Omental fat pad (tissue), 3 donors: ENCODE measurements at regions not wholly inside any gene's neighbourhood (a gene's known extent, or its start where the extent isn't known, plus 50 kb on each side); places are given as distances from the start of the nearest gene placed in this dataset.

ENCODE experiments used
- ATAC-seq: fragments of 150-250 bp; one replicate; pipeline ENCODE4 v1.9.1; 2016; ENCODE audit warnings: mild to moderate bottlenecking, moderate library complexity; ENCODE audit not compliant: low FRiP score
- DNase-seq: peaks from one replicate; pipeline ENCODE4 v3.0.0-alpha.2; 2019; ENCODE audit warnings: low spot score
- TF ChIP-seq, protein P1 (sequence below), 3 donors: fragments of 450-650 bp; IDR thresholded peaks; one replicate each; pipeline ENCODE4 v1.5.1; 2016 to 2017; ENCODE audit warnings: antibody characterized with exemption in 3 of 3, mild to moderate bottlenecking in 3 of 3, moderate library complexity in 2 of 3

DNA sequence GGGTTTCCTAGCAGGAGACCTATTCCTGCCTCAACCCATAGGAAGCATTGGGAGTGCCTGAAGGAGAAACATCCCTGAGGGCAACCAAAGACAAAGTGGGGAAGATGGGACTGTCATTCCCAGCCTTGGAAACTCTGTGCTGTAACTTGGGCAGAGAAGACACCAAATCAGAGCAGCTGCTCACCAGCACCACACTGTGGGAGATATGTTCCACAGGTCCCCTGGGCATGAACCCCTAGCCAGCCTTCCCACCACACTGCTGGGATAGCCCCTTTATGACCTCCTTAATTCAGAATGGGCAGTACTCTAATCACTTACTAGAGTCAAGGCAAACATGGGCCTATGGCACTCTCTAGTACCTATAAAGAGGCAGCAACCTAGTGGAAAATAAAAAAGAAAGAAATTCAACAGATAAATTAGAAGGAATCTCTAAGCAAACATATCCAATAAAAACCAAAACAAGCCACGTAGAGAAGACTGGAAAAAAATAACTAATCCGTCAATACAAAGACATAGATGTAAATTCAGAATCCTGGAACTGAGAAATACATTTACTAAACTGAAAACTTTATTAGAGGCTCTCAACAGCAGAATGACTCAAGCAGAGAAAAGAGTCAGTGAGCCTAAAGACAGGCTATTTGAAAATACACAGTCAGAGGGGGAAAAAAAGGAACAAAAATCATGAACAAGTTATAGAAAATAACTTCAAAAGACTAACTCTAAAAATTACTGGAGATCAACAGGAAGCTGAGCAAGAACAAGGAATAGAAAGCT lies 878.4 kb upstream of the FRG1 start:
- ATAC-seq (no peak), DNase-seq (no peak)
- TF ChIP-seq, protein P1, sequence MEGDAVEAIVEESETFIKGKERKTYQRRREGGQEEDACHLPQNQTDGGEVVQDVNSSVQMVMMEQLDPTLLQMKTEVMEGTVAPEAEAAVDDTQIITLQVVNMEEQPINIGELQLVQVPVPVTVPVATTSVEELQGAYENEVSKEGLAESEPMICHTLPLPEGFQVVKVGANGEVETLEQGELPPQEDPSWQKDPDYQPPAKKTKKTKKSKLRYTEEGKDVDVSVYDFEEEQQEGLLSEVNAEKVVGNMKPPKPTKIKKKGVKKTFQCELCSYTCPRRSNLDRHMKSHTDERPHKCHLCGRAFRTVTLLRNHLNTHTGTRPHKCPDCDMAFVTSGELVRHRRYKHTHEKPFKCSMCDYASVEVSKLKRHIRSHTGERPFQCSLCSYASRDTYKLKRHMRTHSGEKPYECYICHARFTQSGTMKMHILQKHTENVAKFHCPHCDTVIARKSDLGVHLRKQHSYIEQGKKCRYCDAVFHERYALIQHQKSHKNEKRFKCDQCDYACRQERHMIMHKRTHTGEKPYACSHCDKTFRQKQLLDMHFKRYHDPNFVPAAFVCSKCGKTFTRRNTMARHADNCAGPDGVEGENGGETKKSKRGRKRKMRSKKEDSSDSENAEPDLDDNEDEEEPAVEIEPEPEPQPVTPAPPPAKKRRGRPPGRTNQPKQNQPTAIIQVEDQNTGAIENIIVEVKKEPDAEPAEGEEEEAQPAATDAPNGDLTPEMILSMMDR (IDR thresholded peaks at IDR 0.05), result no peak

DNA sequence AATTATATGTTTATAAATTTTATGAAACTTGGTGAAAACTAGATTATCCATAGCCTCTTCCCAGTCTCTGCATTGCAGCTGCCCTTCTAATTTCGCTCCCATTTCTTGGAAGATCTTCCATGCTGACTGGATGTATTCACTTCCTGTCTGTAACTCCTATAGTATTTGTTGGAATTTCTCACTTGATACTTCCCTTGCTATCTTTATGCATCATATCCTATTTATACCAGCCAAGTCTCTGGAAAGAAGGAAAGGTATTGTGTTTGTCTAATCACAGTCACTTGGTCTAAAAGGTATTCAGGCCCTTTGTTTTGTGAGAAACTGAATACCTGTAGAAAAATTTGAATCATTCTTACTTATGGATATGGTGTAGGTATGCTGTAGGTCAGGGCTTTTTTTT lies 870.9 kb upstream of the FRG1 start:
- TF ChIP-seq, protein P1 (IDR thresholded peaks at IDR 0.05), result no peak
- DNase-seq (no peak), ATAC-seq (no peak)

DNA sequence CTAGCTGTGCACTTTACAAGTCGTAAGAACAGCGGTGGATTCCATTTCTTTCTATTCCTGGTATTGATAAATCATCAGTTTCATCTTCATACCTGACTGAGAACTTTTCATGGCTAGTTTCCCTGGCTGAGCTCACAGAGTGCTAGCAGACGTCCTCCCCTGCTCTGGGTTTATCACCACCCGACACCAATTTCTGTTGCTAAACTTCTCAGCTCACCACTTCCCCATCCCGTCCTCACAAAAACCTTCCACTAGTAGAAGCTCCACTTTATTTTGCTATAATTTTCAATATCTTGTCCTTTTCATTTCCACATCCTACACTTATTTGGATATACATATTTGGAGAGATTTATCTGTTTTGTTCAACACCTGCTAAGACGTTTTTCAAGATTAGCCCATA lies 869.4 kb upstream of the FRG1 start:
- DNase-seq (no peak), ATAC-seq (no peak)
- TF ChIP-seq, protein P1 (IDR thresholded peaks at IDR 0.05), result no peak

DNA sequence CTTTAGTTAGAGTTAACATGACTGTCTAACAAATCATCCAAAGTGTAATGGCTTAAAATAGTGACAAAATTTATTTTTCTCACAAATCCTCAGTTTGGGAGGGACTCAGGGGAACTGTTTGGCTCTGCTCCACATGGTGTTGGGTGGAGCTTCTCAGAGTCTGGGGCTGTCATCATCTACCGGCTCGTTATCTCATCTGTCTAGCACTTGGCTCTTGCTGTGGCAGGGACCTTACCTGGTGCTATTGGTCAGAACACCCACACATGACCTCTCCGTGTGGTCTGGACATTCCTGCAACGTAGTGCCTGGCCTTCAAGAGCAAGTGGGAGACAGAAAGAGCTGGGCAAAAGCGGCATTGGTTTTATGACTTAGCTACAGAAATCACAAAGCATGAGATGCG lies 866.9 kb upstream of the FRG1 start:
- ATAC-seq (no peak), DNase-seq (no peak)
- TF ChIP-seq, protein P1 (IDR thresholded peaks at IDR 0.05), result no peak

DNA sequence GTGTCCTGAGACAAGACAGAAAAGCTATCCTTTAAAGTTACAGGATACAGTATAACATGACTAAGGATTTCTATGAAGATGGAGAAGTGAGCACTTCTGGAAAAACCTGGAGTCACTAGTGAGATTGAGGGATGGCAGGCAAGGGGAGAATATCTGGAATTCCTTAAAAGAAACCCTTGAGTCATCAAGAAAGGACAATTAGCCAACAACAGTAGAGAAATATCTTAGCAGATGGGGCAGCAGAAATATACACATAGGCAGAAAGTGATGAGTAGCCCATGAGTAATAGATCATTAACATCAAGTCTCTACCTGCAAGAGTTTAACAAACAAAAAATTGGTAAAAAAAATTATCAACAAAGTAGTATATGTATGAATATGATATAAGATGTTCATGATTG lies 858.8 kb upstream of the FRG1 start:
- TF ChIP-seq, protein P1 (IDR thresholded peaks at IDR 0.05), result no peak
- DNase-seq (no peak), ATAC-seq (no peak)

DNA sequence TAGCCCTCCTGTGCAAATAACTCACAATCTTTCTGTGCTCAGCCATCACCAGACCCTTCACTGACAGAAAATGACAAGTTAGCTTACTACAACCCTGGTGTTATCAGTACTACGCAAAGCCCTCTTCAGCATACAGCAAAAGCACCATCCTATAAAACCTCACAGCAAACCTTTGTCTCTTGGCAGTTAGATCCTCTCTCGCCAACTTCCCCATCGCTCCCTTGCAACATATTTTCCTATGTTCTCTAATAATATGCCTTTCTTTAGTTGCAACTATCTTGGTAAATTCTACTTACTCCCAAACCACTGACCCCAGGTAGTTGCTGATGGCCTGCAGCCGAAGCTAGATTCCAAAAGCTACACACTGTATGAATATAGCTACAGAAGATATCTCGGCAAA lies 856.9 kb upstream of the FRG1 start:
- ATAC-seq, result no peak
- TF ChIP-seq, protein P1 (IDR thresholded peaks at IDR 0.05), result no peak
- no peak for DNase-seq

DNA sequence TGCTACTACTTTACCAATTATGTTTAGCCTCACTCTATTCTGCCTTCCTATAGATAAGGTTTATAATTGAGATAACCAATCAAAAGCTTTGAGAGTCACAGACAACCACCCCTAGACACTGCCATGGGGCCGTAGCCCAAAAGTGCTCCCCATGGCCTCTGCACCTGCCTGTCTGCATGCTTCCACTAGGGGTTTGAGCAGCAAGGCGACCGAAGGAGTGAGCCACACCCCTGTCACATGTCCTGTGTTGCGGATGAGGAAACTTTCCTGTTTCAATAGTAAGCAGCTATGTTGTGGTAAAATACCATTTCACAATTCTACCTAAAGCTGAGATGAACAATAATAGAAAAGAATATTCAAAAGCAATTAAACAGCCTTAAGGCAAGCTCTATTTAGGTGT lies 856.0 kb upstream of the FRG1 start:
- ATAC-seq (no peak), DNase-seq (no peak)
- TF ChIP-seq, protein P1 (IDR thresholded peaks at IDR 0.05), result no peak
